Stromal cell of bone marrow (primary cell): ENCODE measurements at regions not wholly inside any gene's neighbourhood (a gene's known extent, or its start where the extent isn't known, plus 50 kb on each side); places are given as distances from the start of the nearest gene placed in this dataset.
"Not testable (repeated sequence)": the region's sequence is repeated elsewhere in the genome, so short reads cannot be mapped to it uniquely, and the experiment has no call there.

Experiments
- DNase-seq: peaks from one replicate; pipeline ENCODE4 v3.0.0-alpha.2; 2012; ENCODE audit warnings: low read depth

- no peak for DNase-seq
Measured at GRCh38 chr14:105600939-105601359, 74.6 kb downstream of the TMEM121 start.

- DNase-seq, result no peak
Measured at GRCh38 chr14:105601360-105602242, 75.2 kb downstream of the TMEM121 start.

DNA sequence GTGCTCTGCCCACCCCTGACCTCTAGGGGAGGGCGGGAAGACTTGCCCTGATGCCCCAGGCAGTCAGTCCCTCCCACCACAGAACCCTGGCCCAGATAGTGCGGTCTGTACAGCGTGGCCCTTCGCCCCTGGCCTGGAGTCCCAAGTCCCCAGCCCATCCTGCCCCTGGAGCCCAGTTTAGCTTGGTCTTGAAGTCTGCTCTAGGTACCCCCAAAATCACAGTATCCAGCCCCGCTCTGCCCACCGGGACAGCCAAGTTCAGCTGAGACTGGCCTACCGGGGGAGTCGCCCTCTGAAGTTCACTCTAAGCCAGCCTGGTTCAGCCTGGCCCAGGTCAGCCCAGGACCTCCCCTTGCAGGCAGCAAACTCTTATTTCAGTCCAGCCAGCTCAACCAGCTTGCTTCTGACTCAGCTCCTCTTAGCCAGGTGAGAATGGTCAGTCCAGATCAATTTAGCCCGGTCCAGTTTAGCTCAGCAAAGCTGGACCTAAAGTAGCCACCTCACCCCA is 75.9 kb downstream of the TMEM121 start:
- DNase-seq, result no peak

- no peak for DNase-seq
Measured at GRCh38 chr14:105602799-105603793, 76.7 kb downstream of the TMEM121 start.

DNA sequence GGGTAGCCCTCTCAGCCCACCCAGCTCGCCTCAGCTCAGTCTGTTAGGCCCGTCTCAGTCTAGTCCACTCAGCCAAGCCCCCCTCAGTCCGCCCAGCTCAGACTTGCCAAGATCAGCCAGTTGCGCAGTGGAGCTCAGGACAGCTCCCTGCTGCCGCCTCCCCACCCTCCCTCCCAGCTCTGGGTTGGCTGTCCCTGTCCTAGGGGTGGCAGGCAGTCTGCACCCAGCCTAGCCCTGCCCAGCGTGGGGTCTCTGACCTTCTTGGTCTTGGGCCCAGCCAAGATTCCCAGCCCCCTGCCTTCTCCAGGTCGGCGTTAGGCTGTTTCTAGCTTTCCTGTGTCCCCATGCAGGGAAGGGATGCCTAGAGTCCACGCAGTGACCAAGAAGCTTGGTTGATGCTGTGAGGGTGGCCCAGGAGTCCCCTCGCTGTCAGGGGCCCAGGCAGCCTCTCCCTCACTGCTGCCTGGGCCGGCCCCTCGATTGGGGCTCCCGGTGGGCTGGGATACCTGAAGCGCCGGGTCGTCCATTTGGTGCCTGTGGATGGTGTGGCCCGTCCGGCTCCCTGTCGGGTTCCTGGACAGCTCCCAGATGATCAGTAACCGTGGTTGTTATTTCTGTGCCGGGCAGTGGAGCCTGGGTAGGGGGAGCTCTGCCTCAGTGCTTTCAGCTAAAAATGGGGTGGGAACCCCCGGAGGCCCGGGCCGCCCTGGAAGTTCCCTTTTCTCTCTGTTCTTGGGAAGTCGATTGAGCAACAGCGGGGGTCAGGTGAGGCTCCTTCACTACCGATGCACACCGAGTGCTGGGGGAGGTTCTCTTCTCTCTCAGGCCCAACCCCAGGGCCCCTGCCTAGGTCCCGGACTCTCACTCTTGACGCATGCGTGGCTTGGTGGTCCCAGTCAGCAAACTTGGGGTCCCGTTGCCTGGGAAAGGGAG is 78.4 kb downstream of the TMEM121 start:
- not testable (repeated sequence) for DNase-seq

DNA sequence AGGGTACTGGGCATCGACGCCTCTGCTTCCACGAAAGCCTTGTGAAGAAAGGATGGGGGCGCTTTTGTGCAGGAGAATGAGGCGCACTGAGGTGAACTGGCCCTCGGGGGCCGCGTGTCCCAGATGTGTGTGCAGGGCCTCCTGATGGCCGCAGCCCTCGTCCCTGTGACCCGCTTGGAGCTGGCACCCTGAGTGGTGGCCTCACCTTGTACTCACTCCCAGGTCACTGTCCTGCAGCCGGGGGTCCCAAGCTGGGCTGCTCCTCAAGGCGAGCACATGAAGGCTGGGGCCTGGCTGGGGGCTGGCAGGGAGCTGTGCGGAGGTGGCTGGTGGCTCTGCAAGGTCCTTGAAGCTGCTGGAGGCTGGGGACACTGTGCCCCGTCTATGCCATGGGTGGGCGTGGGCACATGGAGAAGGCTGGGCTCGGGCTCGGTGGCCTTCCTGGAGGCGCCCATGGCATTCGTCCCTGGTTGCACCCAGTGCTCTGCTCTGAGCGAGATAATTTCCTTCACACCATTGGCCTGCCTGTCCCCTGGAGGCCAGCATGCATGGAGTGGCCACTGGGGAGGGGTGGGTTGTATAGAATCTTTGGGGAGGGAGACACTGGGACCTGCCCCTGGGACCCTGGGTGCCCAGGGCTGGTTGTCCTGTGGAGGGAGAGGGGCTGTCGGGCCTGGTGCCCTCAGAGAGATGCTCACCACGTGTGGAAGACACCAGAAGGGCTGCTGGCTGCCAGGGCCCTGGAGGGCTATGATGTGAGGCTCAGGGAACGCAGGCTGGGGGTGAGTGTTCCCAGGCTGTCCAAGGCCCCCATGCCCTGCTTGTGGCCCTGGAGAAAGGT is 79.3 kb downstream of the TMEM121 start:
- no peak for DNase-seq

- not testable (repeated sequence) for DNase-seq
Measured at GRCh38 chr14:105606305-105606975, 80.1 kb downstream of the TMEM121 start.

DNA sequence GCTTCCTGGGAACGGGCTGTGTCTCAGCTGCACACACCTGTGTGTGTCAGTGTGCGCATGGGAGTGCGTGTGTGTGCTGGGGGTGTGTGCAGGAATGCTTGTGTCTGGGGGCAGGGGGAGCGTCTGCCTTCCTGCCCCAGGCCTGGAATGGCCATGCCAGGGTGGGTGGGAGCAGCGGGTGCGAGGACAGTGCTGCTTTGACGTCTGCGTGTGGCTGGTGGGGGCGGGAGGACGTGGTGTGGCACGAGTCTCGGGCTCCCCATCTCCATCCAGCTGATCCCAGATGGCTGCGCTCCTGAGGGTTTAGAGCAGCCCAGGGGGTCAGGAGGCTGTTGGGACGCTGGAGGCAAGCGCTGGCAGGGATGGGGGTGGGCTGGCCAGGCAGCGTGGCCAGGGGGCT is 80.6 kb downstream of the TMEM121 start:
- not testable (repeated sequence) for DNase-seq

DNA sequence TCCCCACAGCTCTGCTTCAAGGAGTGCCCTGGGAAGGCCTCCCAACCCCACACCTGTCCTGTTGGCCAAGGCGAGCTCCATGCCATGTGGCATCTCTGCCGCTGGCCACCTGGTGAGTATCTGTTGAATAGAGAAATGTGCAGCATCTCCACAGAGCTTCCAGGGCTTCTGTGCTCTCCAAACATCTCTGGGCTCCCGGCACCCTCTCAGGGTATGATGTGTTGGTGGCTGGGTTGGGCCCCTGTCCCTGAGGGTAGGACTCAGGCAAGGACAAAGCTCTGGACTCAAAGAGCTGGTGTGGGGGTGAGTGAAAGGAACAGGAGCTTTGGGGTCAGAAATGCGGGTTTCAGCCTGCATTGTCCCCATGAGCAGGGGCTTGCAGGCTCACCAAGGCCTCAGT is 88.6 kb downstream of the TMEM121 start:
- DNase-seq, result not testable (repeated sequence)

DNA sequence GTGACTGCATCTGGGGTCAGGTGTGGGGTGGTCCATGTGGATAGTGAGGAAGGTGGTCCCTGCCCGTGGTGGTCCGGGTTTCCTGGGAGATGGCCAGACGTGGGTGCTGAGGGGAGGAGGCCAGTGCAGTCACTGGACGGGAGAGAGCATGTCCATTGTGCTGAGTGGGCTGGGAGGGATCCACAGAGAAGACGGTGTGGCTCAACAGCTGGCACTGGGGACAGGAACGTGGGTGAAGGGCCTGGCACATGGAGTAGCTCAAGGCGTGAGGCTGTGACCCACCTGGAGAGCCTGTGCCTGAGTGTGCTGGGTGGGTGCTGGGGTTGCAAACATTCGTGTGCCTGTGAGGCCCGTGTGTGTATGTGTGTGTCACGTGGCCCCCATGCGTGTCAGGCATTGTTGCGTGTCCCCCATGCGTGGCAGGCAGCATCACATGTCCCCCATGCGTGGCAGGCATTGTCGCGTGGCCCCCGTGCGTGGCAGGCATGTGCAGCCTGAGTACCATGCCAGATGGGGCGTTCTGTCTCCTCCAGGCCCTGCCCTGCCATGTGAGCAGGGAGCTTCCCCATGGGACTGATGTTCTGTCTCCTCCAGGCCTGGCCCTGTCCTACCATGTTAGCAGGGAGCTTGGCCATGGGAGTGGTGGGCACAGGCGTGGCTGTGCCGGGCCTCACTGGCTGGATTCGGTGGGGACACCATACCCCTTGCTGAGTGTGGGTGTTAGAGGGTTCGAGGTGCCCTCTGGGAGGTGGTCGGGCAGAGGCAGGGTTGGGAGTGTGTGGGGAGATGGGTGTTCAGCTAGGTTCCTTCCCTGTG is 89.8 kb downstream of the TMEM121 start:
- DNase-seq, result not testable (repeated sequence)

- no peak for DNase-seq
Measured at GRCh38 chr14:105616802-105617192, 90.4 kb downstream of the TMEM121 start.

DNA sequence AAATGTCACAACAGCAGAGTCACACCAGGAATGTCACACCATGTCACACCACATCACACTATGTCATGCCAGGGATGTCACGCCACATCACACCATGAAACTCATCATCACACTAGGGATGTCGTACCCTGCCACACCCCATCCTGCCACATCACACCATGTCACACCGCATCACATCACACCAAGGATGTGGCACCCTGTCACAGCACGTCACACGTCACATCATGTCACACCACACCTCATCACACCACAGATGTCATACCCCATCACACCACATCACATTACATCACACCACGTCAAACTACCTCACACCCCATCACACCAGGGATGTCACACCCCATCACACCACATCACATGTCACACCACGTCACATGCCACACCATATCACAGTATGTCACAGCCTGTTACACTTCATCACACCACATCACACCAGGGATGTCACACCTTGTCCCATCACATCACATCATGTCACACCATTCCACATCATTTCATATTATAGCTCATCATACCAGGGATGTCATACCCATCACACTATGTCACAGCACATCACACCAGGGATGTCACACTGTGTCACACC is 90.9 kb downstream of the TMEM121 start:
- DNase-seq, result no peak

DNA sequence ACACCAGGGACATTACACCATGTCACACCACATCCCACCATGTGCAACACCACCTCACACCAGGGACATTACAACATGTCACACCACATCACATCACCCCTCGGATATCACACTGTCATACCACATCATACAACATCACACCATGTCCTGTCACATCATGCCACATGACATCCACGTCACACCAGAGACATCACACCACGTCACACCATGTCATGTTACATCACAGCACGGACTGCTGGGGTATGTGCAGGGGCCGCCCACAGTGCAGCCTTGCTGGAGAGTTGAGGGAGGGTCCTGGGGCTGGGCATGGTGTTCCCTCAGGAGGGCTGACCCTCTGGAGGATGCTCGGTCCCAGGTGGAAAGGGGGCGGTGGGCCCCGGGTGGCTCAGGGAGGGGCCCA is 91.4 kb downstream of the TMEM121 start:
- not testable (repeated sequence) for DNase-seq

- DNase-seq, result not testable (repeated sequence)
Measured at GRCh38 chr14:105619324-105619723, 92.9 kb downstream of the TMEM121 start.

DNA sequence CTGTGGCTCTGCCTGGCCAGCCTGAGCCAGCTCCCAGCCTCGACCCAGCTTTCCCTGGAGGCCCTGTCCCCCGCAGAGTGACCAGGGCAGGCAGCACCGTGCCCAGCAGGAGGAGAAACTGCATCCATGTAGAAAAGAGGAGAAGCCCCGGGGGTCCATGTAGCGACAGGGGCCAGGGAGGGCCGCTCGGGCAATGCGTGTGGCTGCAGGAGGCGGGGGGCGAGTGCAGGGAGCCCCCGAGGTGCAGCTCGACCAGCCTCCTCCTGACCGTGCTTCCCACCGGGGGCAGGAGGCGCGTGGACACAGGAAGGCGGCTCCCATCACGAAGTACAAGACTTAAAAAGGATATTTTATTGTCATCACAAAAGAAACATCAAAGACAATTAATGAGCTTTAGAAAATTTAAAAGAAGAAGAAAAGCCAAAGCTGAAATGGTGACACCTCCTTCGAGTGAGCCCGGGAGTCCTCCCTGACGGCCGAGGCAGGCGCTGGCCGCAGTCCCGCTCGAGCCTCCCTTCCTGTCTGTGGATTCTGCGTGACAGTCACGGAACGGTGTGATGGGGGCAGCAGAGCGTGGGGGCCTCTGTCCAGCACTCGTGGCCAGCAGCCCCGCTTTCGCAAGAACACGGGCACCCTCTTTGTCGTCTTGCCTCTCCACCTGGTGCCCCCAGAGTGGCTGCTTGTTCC is 93.9 kb downstream of the TMEM121 start:
- DNase-seq, result not testable (repeated sequence)

DNA sequence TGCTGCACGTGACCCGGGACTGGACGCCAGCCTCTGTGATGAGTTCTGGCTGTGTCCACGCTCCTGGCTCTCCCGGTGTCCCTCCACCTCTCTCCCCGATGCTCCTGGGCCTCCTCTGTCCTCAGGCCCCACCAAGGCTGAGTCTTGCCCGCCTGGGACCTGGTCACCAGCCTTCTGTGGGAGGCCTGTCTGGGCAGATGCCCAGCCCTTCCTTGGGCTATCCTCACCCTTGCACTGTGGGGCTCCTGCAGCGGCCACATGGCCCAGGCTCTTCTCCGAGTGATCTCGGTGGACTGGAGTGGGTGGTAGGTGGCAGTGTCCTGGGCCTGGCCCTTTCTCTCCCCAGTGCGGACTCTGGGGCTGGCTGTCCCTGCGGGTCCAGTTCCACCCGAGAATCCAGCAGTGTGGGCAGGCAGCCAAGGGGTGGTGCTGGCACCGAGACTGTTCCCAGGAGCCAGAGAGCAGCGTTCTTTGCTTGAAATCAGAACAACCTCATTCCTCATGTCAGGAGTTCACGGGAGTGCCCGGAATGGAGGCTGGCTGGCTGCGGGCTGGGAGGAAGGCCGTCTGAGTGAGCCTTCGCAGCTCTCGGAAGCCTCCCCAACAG is 94.6 kb downstream of the TMEM121 start:
- DNase-seq, result not testable (repeated sequence)
